Gastroesophageal sphincter (tissue), 3 donors: ENCODE measurements at regions not wholly inside any gene's neighbourhood (a gene's known extent, or its start where the extent isn't known, plus 50 kb on each side); places are given as distances from the start of the nearest gene placed in this dataset.

ENCODE experiments used
- CTCF ChIP-seq, 4 experiments: fragments of 200-600 bp in 2 of 4; fragments of 450-650 bp in 2 of 4; sonication (generic) in 1 of 4; IDR thresholded peaks; one replicate each; pipeline ENCODE4 v1.5.1; 2017 to 2019; ENCODE audit warnings: antibody characterized with exemption in 4 of 4, mild to moderate bottlenecking in 2 of 4, moderate library complexity in 2 of 4
- EP300 ChIP-seq: sonication (generic); formaldehyde crosslinking; IDR thresholded peaks from one replicate; pipeline ENCODE4 v1.6.1; 2017; ENCODE audit warnings: antibody characterized with exemption, mild to moderate bottlenecking
- POLR2A ChIP-seq, 2 donors: fragments of 450-650 bp; IDR thresholded peaks; one replicate each; pipeline ENCODE4 v1.6.1; 2017; ENCODE audit warnings: antibody characterized with exemption in 2 of 2, mild to moderate bottlenecking in 2 of 2, moderate library complexity in 1 of 2
- POLR2AphosphoS5 ChIP-seq: sonication (generic); formaldehyde crosslinking; IDR thresholded peaks from one replicate; pipeline ENCODE4 v1.6.1; 2017; ENCODE audit warnings: antibody characterized with exemption

- TF ChIP-seq POLR2A (IDR thresholded peaks at IDR 0.05) (no peak), CTCF (IDR thresholded peaks at IDR 0.05) (no peak), EP300 (no peak), POLR2AphosphoS5 (no peak)
Observed at GRCh38 chr5:2642684-2643345, 108.7 kb downstream of the IRX2 start.
